WTC11 (cell line): ENCODE measurements at regions not wholly inside any gene's neighbourhood (a gene's known extent, or its start where the extent isn't known, plus 50 kb on each side); places are given as distances from the start of the nearest gene placed in this dataset.

Experiments
- ATAC-seq: fragments of 200-7000 bp; cut with Tn5 transposase; 2 replicates; pipeline ENCODE4 v1.10.0; 2021; ENCODE audit warnings: mild to moderate bottlenecking, moderate library complexity
- CTCF ChIA-PET: fragments of 300-600 bp; sonication (Branson Sonifier 250); formaldehyde crosslinking; loops from one replicate; lab custom pipeline; 2021; ENCODE audit warnings: antibody characterized with exemption; lab: Charles Lee
- POLR2A ChIA-PET: fragments of 350-600 bp; sonication (Branson Sonifier 250); formaldehyde crosslinking; loops from one replicate; lab custom pipeline; 2021; ENCODE audit warnings: antibody characterized with exemption; lab: Charles Lee
- DNase-seq: peaks from one replicate; pipeline ENCODE4 v3.0.0; 2021; ENCODE audit warnings: low spot score
- H3K27ac Mint-ChIP-seq: 2 replicates; pipeline ENCODE4 v1.8.0; 2021; ENCODE audit warnings: mixed read lengths
- H3K27me3 Mint-ChIP-seq: 2 replicates; pipeline ENCODE4 v1.8.0; 2021; ENCODE audit warnings: low read depth, mild to moderate bottlenecking, moderate library complexity, mixed read lengths
- H3K36me3 Mint-ChIP-seq: 2 replicates; pipeline ENCODE4 v1.8.0; 2021; ENCODE audit warnings: mixed read lengths
- H3K4me1 Mint-ChIP-seq: 2 replicates; pipeline ENCODE4 v1.8.0; 2022; ENCODE audit warnings: mixed read lengths
- H3K4me3 Mint-ChIP-seq: 2 replicates; pipeline ENCODE4 v1.8.0; 2021; ENCODE audit warnings: mild to moderate bottlenecking, moderate library complexity, mixed read lengths
- H3K9me3 Mint-ChIP-seq: 2 replicates; pipeline ENCODE4 v1.8.0; 2021; ENCODE audit warnings: mixed read lengths
- ARID4B ChIP-seq: sonication (generic); formaldehyde crosslinking; IDR thresholded peaks from 2 replicates; pipeline ENCODE4 v1.8.0; 2023; ENCODE audit warnings: missing genetic modification reagents, mild to moderate bottlenecking, borderline replicate concordance
- ATF1 ChIP-seq: sonication (generic); formaldehyde crosslinking; IDR thresholded peaks from 2 replicates; pipeline ENCODE4 v1.8.1; 2023; ENCODE audit warnings: mild to moderate bottlenecking, moderate library complexity, missing genetic modification reagents
- CREB1 ChIP-seq: sonication (generic); formaldehyde crosslinking; IDR thresholded peaks from 2 replicates; pipeline ENCODE4 v1.8.0; 2023; ENCODE audit warnings: mild to moderate bottlenecking, missing genetic modification reagents
- E2F1 ChIP-seq: sonication (generic); formaldehyde crosslinking; IDR thresholded peaks from 2 replicates; pipeline ENCODE4 v1.8.0; 2022; ENCODE audit warnings: mild to moderate bottlenecking, missing genetic modification reagents
- EMX1 ChIP-seq: fragments of 250-450 bp; sonication (Bioruptor Pico); IDR thresholded peaks from 2 replicates; pipeline ENCODE4 v1.8.0; 2021; ENCODE audit warnings: mild to moderate bottlenecking
- ETV6 ChIP-seq: sonication (generic); formaldehyde crosslinking; IDR thresholded peaks from 2 replicates; pipeline ENCODE4 v1.8.1; 2022; ENCODE audit warnings: mild to moderate bottlenecking, missing genetic modification reagents
- FOXP1 ChIP-seq: sonication (generic); formaldehyde crosslinking; IDR thresholded peaks from 2 replicates; pipeline ENCODE4 v1.8.0; 2022; ENCODE audit warnings: missing genetic modification reagents, mild to moderate bottlenecking, moderate library complexity, borderline replicate concordance
- GRHL2 ChIP-seq: fragments of 250-450 bp; sonication (Bioruptor Pico); IDR thresholded peaks from 2 replicates; pipeline ENCODE4 v1.8.0; 2022; ENCODE audit warnings: mild to moderate bottlenecking, moderate library complexity; ENCODE audit not compliant: insufficient replicate concordance, severe bottlenecking
- IRF2 ChIP-seq: sonication (generic); formaldehyde crosslinking; IDR thresholded peaks from 2 replicates; pipeline ENCODE4 v1.8.0; 2022; ENCODE audit warnings: low read depth, missing genetic modification reagents, borderline replicate concordance
- JAZF1 ChIP-seq: fragments of 250-450 bp; sonication (Bioruptor Pico); IDR thresholded peaks from 2 replicates; pipeline ENCODE4 v1.9.0; 2021; ENCODE audit warnings: moderate library complexity, mild to moderate bottlenecking, inconsistent platforms
- KAT7 ChIP-seq: sonication (generic); formaldehyde crosslinking; IDR thresholded peaks from 2 replicates; pipeline ENCODE4 v1.8.1; 2023; ENCODE audit warnings: missing genetic modification reagents, mild to moderate bottlenecking, borderline replicate concordance
- NFE2L1 ChIP-seq: sonication (generic); formaldehyde crosslinking; IDR thresholded peaks from 2 replicates; pipeline ENCODE4 v1.8.1; 2023; ENCODE audit warnings: missing genetic modification reagents
- NFYB ChIP-seq: sonication (generic); formaldehyde crosslinking; conservative IDR thresholded peaks from 2 replicates; pipeline ENCODE4 v1.8.0; 2022; ENCODE audit warnings: low read depth, missing genetic modification reagents
- NR2C2 ChIP-seq: sonication (generic); formaldehyde crosslinking; IDR thresholded peaks from 2 replicates; pipeline ENCODE4 v1.8.0; 2022; ENCODE audit warnings: mild to moderate bottlenecking, missing genetic modification reagents
- OVOL2 ChIP-seq: fragments of 250-450 bp; sonication (Bioruptor Pico); IDR thresholded peaks from 2 replicates; pipeline ENCODE4 v1.9.0; 2021; ENCODE audit warnings: mild to moderate bottlenecking, borderline replicate concordance
- STAT6 ChIP-seq: sonication (generic); formaldehyde crosslinking; conservative IDR thresholded peaks from 2 replicates; pipeline ENCODE4 v1.8.1; 2023; ENCODE audit warnings: mild to moderate bottlenecking, low read depth, missing genetic modification reagents, moderate library complexity
- TEAD4 ChIP-seq: sonication (generic); formaldehyde crosslinking; IDR thresholded peaks from 2 replicates; pipeline ENCODE4 v1.8.0; 2022; ENCODE audit warnings: mild to moderate bottlenecking, missing genetic modification reagents
- ZNF121 ChIP-seq: sonication (generic); formaldehyde crosslinking; IDR thresholded peaks from 2 replicates; pipeline ENCODE4 v1.8.0; 2023; ENCODE audit warnings: missing genetic modification reagents
- ZNF138 ChIP-seq: sonication (generic); formaldehyde crosslinking; conservative IDR thresholded peaks from 2 replicates; pipeline ENCODE4 v1.8.1; 2022; ENCODE audit warnings: mild to moderate bottlenecking, moderate library complexity, missing genetic modification reagents
- ZNF263 ChIP-seq: sonication (generic); formaldehyde crosslinking; IDR thresholded peaks from 2 replicates; pipeline ENCODE4 v1.8.1; 2022; ENCODE audit warnings: low read depth, mild to moderate bottlenecking, moderate library complexity, missing genetic modification reagents
- TF ChIP-seq, protein P1 (sequence below): sonication (generic); formaldehyde crosslinking; IDR thresholded peaks from 2 replicates; pipeline ENCODE4 v1.8.1; 2023; ENCODE audit warnings: mild to moderate bottlenecking, missing genetic modification reagents
- TF ChIP-seq, protein P2 (sequence below): sonication (generic); formaldehyde crosslinking; IDR thresholded peaks from 2 replicates; pipeline ENCODE4 v1.8.1; 2022; ENCODE audit warnings: low read depth, missing genetic modification reagents, borderline replicate concordance
- TF ChIP-seq, protein P3 (sequence below): sonication (generic); formaldehyde crosslinking; IDR thresholded peaks from 2 replicates; pipeline ENCODE4 v1.8.0; 2022; ENCODE audit warnings: mild to moderate bottlenecking, missing genetic modification reagents
- TF ChIP-seq, protein P4 (sequence below): sonication (generic); formaldehyde crosslinking; IDR thresholded peaks from 2 replicates; pipeline ENCODE4 v1.8.0; 2023; ENCODE audit warnings: missing genetic modification reagents

DNA sequence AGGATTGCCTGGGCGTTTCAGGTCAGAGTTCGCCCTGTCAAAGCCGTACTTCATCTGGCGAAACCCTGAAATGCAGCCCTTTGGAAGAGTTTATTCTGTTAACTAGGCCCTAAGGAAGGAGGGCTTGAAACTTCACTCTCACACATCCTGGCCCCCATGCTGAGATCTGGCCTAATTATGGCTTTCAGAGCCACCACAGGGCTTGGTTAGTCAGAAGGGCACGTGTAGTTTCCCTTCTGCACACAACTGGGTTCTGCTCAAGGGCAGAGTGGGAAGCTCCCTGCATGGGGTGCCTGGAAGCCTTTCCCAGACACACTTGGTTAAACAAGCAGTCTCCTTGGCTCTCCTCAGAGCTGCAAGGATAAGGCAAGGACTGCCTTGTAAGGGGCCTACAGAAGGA is 397.3 kb downstream of the SHISA9 start (continued):
- TF ChIP-seq ETV6 (CRISPR knock-in tag), result no peak
- no peak for TF ChIP-seq NFE2L1 (CRISPR knock-in tag)
- no peak for TF ChIP-seq JAZF1
- no peak for TF ChIP-seq KAT7 (CRISPR knock-in tag)
- no peak for TF ChIP-seq EMX1 (CRISPR knock-in tag)
- no peak for TF ChIP-seq ZNF138 (CRISPR knock-in tag)
- TF ChIP-seq STAT6 (CRISPR knock-in tag), result no peak
- TF ChIP-seq GRHL2, result no peak
- no peak for TF ChIP-seq FOXP1
- TF ChIP-seq NFYB (CRISPR knock-in tag), result no peak
- TF ChIP-seq, protein P1, sequence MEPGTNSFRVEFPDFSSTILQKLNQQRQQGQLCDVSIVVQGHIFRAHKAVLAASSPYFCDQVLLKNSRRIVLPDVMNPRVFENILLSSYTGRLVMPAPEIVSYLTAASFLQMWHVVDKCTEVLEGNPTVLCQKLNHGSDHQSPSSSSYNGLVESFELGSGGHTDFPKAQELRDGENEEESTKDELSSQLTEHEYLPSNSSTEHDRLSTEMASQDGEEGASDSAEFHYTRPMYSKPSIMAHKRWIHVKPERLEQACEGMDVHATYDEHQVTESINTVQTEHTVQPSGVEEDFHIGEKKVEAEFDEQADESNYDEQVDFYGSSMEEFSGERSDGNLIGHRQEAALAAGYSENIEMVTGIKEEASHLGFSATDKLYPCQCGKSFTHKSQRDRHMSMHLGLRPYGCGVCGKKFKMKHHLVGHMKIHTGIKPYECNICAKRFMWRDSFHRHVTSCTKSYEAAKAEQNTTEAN, result no peak
- no peak for TF ChIP-seq ZNF121
- TF ChIP-seq, protein P2, sequence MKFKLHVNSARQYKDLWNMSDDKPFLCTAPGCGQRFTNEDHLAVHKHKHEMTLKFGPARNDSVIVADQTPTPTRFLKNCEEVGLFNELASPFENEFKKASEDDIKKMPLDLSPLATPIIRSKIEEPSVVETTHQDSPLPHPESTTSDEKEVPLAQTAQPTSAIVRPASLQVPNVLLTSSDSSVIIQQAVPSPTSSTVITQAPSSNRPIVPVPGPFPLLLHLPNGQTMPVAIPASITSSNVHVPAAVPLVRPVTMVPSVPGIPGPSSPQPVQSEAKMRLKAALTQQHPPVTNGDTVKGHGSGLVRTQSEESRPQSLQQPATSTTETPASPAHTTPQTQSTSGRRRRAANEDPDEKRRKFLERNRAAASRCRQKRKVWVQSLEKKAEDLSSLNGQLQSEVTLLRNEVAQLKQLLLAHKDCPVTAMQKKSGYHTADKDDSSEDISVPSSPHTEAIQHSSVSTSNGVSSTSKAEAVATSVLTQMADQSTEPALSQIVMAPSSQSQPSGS (CRISPR knock-in tag), result no peak
- no peak for TF ChIP-seq ATF1

DNA sequence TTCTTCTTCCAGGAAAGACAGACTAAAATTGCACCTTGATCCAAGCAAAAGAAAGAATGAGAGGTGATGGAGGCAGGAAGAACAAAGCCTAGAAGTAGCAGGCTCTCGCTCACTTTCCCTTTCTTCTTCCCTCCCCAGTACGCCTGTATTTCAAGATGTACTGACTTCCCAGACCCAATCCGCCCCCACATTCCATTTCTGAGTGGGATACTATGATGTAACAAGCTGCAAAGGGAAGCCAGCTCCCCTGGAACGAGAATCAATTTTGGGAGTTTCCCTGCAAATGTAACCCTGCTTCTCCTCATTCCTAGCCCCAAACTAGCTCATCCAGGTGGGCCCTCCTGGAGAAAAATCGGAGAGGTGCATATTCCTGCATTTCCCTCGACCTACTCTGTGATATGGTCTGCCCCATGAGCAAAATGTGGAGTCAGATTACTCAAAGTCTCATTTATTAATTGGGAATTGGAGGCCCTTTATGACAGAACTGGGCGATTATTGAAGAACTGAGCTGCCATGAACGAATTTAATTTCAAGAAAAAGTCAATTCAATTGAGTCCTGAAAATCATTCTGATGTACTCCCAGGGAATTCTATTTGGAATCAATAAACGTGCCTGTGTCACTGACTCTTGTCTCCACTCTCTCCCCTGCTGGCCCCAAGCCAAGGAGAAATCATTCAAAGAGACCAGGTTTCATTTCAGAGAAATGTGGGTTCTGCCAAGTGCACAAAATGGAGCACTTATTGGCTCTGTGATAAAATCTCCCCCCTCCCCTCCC is 398.9 kb downstream of the SHISA9 start:
- H3K27me3 Mint-ChIP-seq, result no peaks in the 10 kb centered on the region; the same call in 1 of the 2 replicates
- no peak for DNase-seq
- peaks cover 34% of the 10 kb centered on the region for H3K4me1 Mint-ChIP-seq
- POLR2A ChIA-PET, result no interaction called here
- no peak for ATAC-seq
- no peaks in the 10 kb centered on the region for H3K36me3 Mint-ChIP-seq
- H3K9me3 Mint-ChIP-seq, result no peaks in the 10 kb centered on the region
- H3K4me3 Mint-ChIP-seq, result no peak overlapping the region
- CTCF ChIA-PET, result no interaction called here
- H3K27ac Mint-ChIP-seq, result no peak overlapping the region
- TF ChIP-seq E2F1 (CRISPR knock-in tag) (no peak), NR2C2 (CRISPR knock-in tag) (no peak), ARID4B (CRISPR knock-in tag) (no peak), IRF2 (CRISPR knock-in tag) (no peak), OVOL2 (CRISPR knock-in tag) (no peak), CREB1 (CRISPR knock-in tag) (no peak), JAZF1 (no peak), ZNF263 (CRISPR knock-in tag) (no peak), TEAD4 (CRISPR knock-in tag) (no peak), KAT7 (CRISPR knock-in tag) (no peak)
- TF ChIP-seq, protein P3, sequence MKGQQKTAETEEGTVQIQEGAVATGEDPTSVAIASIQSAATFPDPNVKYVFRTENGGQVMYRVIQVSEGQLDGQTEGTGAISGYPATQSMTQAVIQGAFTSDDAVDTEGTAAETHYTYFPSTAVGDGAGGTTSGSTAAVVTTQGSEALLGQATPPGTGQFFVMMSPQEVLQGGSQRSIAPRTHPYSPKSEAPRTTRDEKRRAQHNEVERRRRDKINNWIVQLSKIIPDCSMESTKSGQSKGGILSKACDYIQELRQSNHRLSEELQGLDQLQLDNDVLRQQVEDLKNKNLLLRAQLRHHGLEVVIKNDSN (CRISPR knock-in tag), result no peak
- TF ChIP-seq, protein P4, sequence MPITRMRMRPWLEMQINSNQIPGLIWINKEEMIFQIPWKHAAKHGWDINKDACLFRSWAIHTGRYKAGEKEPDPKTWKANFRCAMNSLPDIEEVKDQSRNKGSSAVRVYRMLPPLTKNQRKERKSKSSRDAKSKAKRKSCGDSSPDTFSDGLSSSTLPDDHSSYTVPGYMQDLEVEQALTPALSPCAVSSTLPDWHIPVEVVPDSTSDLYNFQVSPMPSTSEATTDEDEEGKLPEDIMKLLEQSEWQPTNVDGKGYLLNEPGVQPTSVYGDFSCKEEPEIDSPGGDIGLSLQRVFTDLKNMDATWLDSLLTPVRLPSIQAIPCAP (CRISPR knock-in tag), result no peak
